ENCODE measurements at regions not wholly inside any gene's neighbourhood (a gene's known extent, or its start where the extent isn't known, plus 50 kb on each side); places are given as distances from the start of the nearest gene placed in this dataset.

DNA sequence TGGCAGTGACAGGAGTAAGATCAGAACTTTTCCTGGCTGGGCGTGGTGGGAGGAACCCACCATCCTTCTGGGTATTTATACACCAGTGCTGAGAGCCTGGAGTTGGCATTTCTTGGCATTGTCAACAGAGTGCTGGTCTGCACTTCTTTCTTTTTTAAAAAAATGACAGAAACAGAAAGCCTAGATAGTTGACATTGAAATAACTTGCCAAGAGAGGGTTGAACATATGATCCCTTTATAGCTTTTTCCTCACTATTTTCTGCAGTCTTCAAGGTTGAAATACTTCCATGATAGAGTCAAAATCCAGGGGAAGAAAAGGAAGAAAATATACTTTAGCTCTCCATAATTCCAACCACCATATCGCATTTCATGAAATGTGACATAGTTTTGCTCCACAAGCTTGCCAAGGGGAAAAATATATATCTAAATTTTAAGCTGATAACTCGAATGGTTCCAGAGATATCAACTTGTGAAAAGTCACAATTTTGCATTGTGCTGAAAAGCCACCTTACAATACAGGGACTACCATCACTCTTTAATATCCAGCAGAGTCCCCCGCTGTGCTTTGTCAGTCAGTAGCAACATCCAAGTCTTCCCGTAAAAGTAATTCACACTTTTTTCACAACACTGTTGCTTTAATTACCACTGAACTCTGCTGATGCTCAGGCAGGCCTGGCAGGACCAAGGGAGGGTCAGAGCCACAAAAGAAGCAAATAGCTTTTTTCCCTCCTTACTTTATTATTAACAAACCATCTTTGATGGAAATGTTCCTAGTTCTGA is 764.9 kb upstream of the FANCL start:
- DNase-seq (ENCODE audit: low spot score): no peak

GRCh38 chr2:59004621-59005020 is 763.5 kb upstream of the FANCL start:
- no peak for DNase-seq (ENCODE audit: low spot score)

DNA sequence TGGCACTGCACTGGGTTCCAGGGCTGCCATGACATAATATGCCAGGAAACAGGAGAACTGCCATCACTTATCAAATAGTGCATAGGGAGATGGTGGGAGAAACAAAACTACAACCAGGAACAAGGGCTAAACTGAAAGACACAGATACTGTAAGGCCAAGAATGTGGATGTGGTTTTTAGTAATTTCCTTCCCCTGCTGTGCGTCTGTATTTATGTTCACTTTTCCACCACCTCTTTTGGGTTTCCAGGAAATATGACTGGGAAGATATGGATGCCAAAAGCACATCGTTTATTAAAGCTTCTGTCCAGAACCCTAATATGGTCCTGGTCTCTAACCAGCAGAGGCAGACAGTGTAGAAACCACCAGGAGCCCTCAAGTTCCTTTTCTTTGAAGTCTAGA is 759.7 kb upstream of the FANCL start:
- DNase-seq (ENCODE audit: low spot score): no peak

- no peak for DNase-seq (ENCODE audit: low spot score)
Measured at GRCh38 chr2:58992062-58992706, 751.1 kb upstream of the FANCL start.

GRCh38 chr2:58991357-58991756 is 750.2 kb upstream of the FANCL start:
- DNase-seq (ENCODE audit: low spot score): no peak

- no peak for DNase-seq (ENCODE audit: low spot score)
Measured at GRCh38 chr2:58985541-58985940, 744.4 kb upstream of the FANCL start.

DNA sequence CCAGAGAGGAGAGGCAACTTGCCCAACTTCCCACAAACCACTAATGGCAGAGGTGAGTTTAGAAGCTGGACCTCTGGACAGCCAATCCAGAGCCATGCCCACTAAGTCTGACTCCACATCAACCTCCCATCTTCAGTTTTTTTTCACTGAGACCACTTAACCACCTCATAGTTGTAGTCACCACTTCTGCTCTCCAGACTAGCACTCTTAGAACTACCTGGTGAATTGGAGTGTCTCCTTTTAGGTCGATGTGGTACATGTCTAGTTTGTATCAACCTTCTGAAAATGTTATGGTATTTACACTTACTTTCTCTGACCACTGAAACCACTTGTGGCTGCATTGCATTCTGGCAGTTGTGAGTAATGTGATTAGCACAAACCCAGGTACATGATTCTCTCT is 743.6 kb upstream of the FANCL start:
- no peak for DNase-seq (ENCODE audit: low spot score)

- no peak for DNase-seq (ENCODE audit: low spot score)
Measured at GRCh38 chr2:58983111-58983510, 742.0 kb upstream of the FANCL start.

GRCh38 chr2:58981237-58981636 is 740.1 kb upstream of the FANCL start:
- no peak for DNase-seq (ENCODE audit: low spot score)

GRCh38 chr2:58976375-58977071 is 735.4 kb upstream of the FANCL start:
- DNase-seq (ENCODE audit: low spot score): no peak

DNA sequence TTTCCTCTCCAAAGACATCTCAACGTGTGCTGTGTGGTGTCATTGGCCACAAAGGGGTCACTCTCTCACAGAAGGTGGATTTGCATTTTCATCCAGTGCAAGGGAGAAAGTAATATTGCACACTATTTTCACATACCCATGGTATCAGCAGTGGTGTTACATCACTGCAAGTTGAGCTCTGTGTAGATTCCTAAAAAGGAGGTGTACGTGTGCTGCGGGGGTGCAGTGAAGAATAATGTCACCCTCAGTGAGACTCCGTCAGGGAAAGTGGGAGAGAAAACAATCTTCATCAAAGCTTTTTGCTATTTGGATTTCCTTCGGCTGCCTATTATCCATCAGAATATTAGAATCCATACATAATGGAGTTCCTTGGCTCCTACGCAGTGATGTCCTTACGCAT is 733.8 kb upstream of the FANCL start:
- DNase-seq (ENCODE audit: low spot score): no peak

DNA sequence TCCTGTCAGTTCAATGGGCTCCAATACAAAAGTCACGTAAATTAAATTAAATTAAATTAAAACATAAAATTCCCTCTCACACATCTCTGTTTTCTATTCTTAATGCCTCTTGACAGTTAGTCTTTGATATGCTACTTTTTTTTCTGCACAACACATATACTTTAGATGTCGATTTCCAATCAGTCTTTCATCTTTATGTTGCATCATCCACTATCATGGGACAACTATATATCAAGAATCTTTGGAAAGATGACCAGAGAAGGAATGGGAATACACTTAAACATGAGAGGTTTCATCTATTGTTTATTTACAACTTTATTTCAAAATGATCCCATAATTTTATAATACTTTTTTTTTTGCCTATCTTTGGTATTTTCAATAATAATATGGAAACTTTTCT is 733.3 kb upstream of the FANCL start:
- no peak for DNase-seq (ENCODE audit: low spot score)

GRCh38 chr2:58973811-58974281 is 732.7 kb upstream of the FANCL start:
- no peak for DNase-seq (ENCODE audit: low spot score)

GRCh38 chr2:58972737-58973136 is 731.6 kb upstream of the FANCL start:
- DNase-seq (ENCODE audit: low spot score): no peak

DNA sequence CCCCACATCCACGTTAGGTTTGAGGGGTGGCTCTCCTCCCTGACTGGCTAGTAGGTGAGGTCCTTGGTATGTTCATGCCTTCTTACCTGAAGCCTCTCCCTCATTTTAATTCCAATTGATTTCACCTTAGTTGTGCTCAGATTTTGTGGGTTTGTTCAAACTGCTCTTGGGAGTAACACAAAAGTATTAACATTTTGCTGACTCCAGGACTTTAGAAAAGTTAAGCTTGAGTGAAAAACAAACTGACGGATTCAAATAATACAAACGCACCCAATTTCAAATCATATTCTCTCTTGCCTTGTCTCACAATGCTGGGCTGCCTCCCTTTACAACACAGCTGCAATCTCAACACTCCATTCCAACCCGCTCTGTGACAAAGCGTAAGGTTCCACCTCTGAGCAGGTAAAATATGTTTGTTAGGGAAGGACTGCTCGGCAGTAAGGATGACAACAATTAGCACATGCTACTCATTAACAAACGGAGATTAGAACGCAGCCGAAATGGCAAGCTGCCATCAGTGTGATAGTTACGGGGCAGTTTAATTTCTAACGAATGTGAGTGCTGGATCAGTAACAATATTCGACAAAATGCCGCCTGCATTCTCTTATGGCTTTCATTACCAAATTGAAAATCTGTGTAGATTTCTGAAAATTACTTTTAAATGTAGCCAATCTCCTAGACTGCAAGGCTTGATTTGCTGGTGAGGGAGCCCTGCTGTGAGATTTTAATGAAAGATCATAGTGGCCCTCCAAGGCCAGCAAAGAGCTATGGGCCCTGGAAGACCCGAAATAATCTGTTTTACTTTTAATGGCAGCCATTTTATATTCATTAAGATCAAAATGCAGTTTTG is 730.6 kb upstream of the FANCL start:
- DNase-seq (ENCODE audit: low spot score): no peak

DNA sequence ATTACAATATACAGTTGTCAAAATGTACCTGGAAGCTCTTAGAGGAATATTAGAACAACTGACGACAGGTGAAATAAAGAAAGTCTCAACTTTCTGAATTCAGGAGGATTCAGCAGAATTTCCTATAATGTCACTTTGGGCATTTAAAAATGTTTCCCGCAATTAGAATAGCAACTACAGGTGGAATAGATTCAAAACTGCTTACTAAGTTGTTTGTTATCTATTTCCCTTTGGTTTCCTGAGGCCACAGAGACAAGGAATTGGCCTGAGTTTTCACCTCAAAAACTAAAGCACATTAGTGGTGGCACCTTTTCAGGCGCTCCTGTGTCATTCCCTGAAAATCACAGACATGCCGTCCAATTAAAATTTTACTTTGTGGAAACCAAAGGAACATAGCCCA is 729.2 kb upstream of the FANCL start:
- DNase-seq (ENCODE audit: low spot score): no peak

DNA sequence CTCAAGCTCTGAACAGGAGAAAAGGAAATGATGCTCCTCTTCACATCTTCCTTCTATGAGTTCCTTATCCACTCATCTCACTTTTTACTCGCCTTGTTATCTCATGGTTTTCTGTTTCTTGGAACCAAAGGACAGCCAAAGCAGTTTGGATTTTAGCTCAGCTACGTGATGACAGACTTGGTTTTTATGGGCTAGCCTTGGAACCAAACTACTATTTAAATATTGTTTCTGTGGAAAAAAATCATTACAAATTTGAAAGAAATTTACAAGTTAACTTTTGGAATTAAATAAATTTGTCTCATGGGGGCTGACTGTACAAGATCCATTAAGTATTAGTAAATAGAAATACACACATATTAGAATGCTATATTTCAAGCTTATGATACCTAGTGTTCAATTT is 727.8 kb upstream of the FANCL start:
- DNase-seq (ENCODE audit: low spot score): no peak

DNA sequence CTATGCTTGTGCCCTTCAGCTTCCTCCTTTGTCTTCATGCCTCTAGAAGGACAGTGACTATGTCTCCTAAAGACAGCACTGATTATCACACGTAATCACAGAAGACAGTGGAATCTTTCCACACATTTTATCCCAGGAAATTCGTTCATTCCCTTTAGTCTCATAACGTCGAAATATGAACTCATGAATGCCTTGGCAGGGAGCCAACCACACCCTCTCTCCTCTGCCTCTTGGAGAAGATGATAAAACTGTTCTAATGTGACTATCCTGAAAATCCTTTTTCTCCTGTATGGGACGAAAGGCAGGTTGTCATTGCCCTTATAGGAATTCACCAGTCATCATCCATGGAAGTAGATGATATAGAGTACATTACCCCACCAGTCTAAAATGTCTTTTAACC is 726.6 kb upstream of the FANCL start:
- DNase-seq (ENCODE audit: low spot score): no peak

DNA sequence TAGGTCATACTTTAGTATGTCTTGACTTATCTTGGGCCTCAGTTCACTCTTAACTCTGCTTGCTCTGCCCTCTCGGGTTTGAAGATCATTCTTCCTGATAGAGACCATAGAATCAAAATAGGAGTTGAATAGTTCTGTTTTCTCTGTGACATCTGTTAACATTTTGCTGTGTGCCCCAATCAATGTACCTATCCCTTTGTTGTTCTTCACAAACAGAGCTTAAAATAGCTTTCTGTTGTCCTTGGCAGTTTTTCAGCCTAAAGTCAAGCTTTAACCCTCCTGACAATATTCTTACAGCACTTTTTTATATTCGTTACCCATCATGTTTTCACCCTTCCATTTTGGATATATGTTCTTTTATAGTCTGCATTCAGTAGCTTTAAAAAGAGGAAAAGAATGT is 724.5 kb upstream of the FANCL start:
- DNase-seq (ENCODE audit: low spot score): no peak

GRCh38 chr2:58959996-58960395 is 718.9 kb upstream of the FANCL start:
- DNase-seq (ENCODE audit: low spot score): no peak

GRCh38 chr2:58957188-58957840 is 716.2 kb upstream of the FANCL start:
- no peak for DNase-seq (ENCODE audit: low spot score)

Measured in AG08395 (cell line).